IPS-15b (cell line): ENCODE measurements at regions not wholly inside any gene's neighbourhood (a gene's known extent, or its start where the extent isn't known, plus 50 kb on each side); places are given as distances from the start of the nearest gene placed in this dataset.
"Not testable (repeated sequence)": the region's sequence is repeated elsewhere in the genome, so short reads cannot be mapped to it uniquely, and the experiment has no call there.

Experiments
- H3K27me3 ChIP-seq: one replicate; pipeline ENCODE4 v1.6.1; 2013; ENCODE audit warnings: low read length; ENCODE audit not compliant: control insufficient read depth, insufficient read depth
- H3K36me3 ChIP-seq: one replicate; pipeline ENCODE4 v1.6.1; 2013; ENCODE audit warnings: low read length; ENCODE audit not compliant: control insufficient read depth, insufficient read depth
- H3K4me1 ChIP-seq: one replicate; pipeline ENCODE4 v1.6.1; 2013; ENCODE audit warnings: mild to moderate bottlenecking, low read length; ENCODE audit not compliant: control insufficient read depth, insufficient read depth
- H3K4me3 ChIP-seq: one replicate; pipeline ENCODE4 v1.5.1; 2013; ENCODE audit warnings: low read depth, low read length
- H3K9ac ChIP-seq: one replicate; pipeline ENCODE4 v1.6.1; 2013; ENCODE audit warnings: low read depth, mild to moderate bottlenecking, low read length
- H3K9me3 ChIP-seq: one replicate; pipeline ENCODE4 v1.6.1; 2013; ENCODE audit warnings: mild to moderate bottlenecking, low read length; ENCODE audit not compliant: control insufficient read depth, insufficient read depth

- Histone ChIP-seq H3K27me3 (no peaks in the 10 kb centered on the region), H3K9ac (no peak overlapping the region), H3K9me3 (no peaks in the 10 kb centered on the region), H3K4me3 (no peak overlapping the region), H3K36me3 (no peaks in the 10 kb centered on the region), H3K4me1 (no peaks in the 10 kb centered on the region)
These were observed 127.5 kb upstream of the CRHR1 start for GRCh38 chr17:45656527-45657181.

DNA sequence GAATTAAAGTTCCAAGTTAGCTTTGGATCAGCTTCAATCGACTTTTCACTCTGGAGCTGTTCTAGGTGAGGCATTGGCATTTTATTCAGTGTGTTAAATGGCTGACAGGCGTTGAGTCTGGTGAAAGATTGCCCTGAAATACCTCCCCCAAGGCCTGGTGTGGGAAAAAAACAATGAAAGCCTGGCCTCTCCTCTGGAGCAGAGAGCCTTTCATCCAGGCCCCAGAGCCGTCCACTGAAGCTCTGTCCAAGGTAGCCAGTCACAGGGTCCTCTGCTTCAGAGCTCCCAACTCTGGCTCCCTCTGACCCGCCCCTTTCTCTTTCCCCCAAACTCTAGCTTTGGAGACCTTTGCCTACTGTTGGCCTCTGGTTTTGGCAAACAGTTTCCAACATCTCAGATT is 123.6 kb upstream of the CRHR1 start:
- Histone ChIP-seq H3K4me1 (no peaks in the 10 kb centered on the region), H3K4me3 (no peak overlapping the region), H3K36me3 (no peaks in the 10 kb centered on the region), H3K9me3 (no peaks in the 10 kb centered on the region), H3K27me3 (no peaks in the 10 kb centered on the region), H3K9ac (no peak overlapping the region)

DNA sequence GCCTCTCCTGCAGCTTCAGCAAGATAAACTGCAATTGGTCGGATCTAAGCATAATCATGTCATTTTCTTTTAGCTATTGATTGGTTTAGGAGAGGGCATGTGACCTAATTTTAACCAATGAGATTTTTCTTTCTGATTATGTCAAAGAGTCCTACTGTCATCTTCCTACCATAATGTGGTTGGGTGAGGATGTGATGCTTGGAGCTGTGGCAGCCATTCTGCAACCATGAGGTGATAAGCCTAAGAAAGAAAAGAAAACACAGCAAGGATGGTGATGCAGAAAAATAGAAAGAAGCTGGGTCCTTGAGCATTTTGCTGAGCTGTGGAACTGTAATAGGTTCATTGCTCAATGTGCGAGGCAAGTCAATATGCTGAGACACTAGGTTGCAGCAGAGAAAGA is 121.7 kb upstream of the CRHR1 start:
- Histone ChIP-seq H3K9ac (no peak overlapping the region), H3K27me3 (no peaks in the 10 kb centered on the region), H3K4me1 (no peaks in the 10 kb centered on the region), H3K36me3 (no peaks in the 10 kb centered on the region), H3K9me3 (no peaks in the 10 kb centered on the region), H3K4me3 (no peak overlapping the region)

GRCh38 chr17:45663772-45664171 is 120.3 kb upstream of the CRHR1 start:
- Histone ChIP-seq H3K4me1 (no peaks in the 10 kb centered on the region), H3K9me3 (no peaks in the 10 kb centered on the region), H3K36me3 (no peaks in the 10 kb centered on the region), H3K9ac (no peak overlapping the region), H3K27me3 (no peaks in the 10 kb centered on the region), H3K4me3 (no peak overlapping the region)

DNA sequence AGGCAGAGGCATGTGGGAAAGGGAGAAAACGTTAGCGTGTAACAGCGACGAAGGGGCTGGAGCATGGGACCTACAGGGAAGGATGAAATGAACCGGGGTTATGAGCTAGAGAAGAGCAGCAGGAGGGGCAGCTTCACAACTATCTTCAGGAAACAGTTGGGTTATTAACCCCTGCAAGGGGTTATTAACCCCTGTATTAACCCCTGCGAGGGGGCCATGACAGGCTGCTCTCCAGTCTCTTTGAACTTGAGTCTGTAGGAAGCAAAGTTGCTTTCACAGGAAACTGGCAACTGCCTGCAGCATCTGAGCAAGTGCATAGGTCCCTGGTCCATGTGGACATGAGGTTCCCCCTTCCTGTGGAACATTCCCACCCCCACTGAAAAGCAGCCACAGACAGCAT is 119.2 kb upstream of the CRHR1 start:
- Histone ChIP-seq H3K9ac (no peak overlapping the region), H3K27me3 (no peaks in the 10 kb centered on the region), H3K4me3 (no peak overlapping the region), H3K36me3 (no peaks in the 10 kb centered on the region), H3K9me3 (no peaks in the 10 kb centered on the region), H3K4me1 (no peaks in the 10 kb centered on the region)

DNA sequence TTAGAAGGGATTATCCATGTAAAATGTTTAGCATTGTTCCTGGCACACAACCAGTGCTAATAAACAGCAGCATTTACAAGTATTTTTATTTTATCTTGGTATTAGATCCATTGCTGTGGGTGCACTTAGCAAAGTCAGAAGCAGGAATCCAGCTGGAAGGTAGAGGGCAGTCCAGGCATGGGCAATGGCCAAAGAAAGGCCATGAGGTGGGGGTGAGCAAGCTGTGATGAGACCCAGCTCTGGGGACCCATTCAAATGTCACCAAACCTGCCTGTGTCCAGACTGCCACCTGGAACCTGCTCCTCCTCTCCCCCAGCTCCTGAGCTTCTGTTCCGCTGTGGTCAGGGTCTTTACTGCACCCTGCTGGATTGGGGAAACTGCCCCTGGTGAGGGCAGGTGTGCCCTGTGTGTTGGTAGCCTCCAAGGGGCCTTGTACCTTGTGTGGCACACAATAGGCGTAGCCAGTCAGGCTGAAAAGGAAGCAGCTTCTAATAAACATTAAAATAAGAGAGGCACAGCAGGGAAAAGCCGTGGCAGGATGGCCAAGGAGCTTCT is 118.0 kb upstream of the CRHR1 start:
- H3K4me3 ChIP-seq: no peak overlapping the region
- H3K27me3 ChIP-seq: no peaks in the 10 kb centered on the region
- no peaks in the 10 kb centered on the region for H3K9me3 ChIP-seq
- no peak overlapping the region for H3K9ac ChIP-seq
- no peaks in the 10 kb centered on the region for H3K36me3 ChIP-seq
- no peaks in the 10 kb centered on the region for H3K4me1 ChIP-seq

DNA sequence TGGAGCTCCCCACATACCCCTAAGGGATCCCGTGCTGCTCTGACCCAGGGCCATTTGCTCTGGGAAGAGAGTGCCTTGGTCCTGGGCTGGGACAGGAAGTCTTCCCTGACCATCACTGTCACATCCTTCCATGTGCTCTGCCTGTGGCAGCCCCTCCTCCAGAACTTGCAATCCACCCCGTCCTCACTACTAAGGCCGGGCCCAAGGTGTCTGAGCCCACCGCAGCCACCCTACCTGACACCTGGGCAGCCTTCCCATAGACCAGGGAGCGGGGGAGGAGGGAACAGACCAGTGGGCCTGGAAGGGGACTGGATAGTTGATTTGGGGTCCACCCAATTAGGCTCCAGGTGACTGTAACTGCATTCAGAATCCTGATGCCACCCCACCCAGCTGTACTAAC is 117.5 kb upstream of the CRHR1 start:
- Histone ChIP-seq H3K9ac (no peak overlapping the region), H3K27me3 (no peaks in the 10 kb centered on the region), H3K4me1 (no peaks in the 10 kb centered on the region), H3K36me3 (no peaks in the 10 kb centered on the region), H3K4me3 (no peak overlapping the region), H3K9me3 (no peaks in the 10 kb centered on the region)

GRCh38 chr17:45667591-45668171 is 116.4 kb upstream of the CRHR1 start:
- H3K27me3 ChIP-seq: no peaks in the 10 kb centered on the region
- H3K4me3 ChIP-seq: no peak overlapping the region
- no peaks in the 10 kb centered on the region for H3K36me3 ChIP-seq
- H3K9ac ChIP-seq: no peak overlapping the region
- no peaks in the 10 kb centered on the region for H3K4me1 ChIP-seq
- H3K9me3 ChIP-seq: no peaks in the 10 kb centered on the region

- Histone ChIP-seq H3K4me3 (no peak overlapping the region), H3K9me3 (no peaks in the 10 kb centered on the region), H3K36me3 (no peaks in the 10 kb centered on the region), H3K4me1 (no peaks in the 10 kb centered on the region), H3K27me3 (no peaks in the 10 kb centered on the region), H3K9ac (no peak overlapping the region)
These were observed 115.8 kb upstream of the CRHR1 start for GRCh38 chr17:45668316-45668715.

GRCh38 chr17:45672301-45672700 is 111.8 kb upstream of the CRHR1 start:
- Histone ChIP-seq H3K4me3 (no peak overlapping the region), H3K27me3 (no peaks in the 10 kb centered on the region), H3K9me3 (no peaks in the 10 kb centered on the region), H3K36me3 (no peaks in the 10 kb centered on the region), H3K9ac (no peak overlapping the region), H3K4me1 (no peaks in the 10 kb centered on the region)

DNA sequence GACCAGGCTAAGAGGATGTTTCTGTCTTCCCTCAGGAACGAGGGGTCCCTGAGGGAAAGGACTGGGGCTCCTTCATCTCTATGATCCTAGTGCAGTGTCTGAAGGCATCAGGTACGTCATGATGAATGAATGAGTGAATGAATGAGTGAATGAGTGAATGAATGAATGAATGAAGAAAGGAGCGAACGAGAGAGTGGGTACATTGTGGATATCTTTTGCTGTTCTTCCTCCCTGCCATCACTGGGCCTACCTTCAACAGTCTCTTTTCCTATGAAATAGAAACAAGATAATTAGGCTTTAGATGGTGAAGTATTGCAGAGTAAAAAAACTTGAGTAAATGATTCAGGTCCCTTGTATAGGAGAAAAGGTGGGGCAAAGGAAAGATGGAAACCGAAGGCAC is 111.3 kb upstream of the CRHR1 start:
- Histone ChIP-seq H3K4me3 (no peak overlapping the region), H3K4me1 (no peaks in the 10 kb centered on the region), H3K9me3 (no peaks in the 10 kb centered on the region), H3K36me3 (no peaks in the 10 kb centered on the region), H3K27me3 (no peaks in the 10 kb centered on the region), H3K9ac (no peak overlapping the region)

DNA sequence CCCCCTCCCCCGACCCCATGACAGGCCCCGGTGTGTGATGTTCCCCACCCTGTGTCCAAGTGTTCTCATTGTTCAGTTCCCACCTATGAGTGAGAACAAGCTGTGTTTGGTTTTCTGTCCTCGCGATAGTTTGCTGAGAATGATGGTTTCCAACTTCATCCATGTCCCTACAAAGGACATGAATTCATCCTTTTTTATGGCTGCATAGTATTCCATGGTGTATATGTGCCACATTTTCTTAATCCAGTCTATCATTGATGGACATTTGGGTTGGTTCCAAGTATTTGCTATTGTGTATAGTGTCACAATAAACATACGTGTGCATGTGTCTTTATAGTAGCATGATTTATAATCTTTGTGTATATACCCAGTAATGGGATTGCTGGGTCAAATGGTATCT is 110.4 kb upstream of the CRHR1 start:
- H3K4me3 ChIP-seq, H3K27me3 ChIP-seq, H3K9me3 ChIP-seq, H3K36me3 ChIP-seq, H3K4me1 ChIP-seq, H3K9ac ChIP-seq: not testable (repeated sequence)
